ENCODE measurements at regions not wholly inside any gene's neighbourhood (a gene's known extent, or its start where the extent isn't known, plus 50 kb on each side); places are given as distances from the start of the nearest gene placed in this dataset.

DNA sequence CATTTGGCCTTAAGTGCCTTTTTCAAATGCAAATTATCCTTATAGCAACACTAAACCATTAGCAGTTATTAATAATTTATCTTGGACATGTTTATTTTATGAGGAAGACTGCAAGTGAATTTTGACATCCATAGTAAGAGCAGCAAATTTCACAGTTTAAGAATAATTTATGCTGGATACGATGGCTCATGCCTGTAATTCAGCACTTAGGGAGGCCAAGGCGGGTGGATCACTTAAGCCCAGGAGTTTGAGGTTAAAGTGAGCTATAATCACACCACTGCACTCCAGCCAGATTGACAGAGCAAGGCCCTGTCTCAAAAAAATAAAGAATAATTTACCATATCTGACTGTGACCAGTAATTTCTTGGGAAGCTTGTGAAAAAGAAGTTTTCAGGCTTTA is 286.2 kb downstream of the TMX3 start:
- WGBS, 2 donors, result 52 to 69% methylated on average over 2 of the region's 2 CpGs
- TF ChIP-seq, protein P1, sequence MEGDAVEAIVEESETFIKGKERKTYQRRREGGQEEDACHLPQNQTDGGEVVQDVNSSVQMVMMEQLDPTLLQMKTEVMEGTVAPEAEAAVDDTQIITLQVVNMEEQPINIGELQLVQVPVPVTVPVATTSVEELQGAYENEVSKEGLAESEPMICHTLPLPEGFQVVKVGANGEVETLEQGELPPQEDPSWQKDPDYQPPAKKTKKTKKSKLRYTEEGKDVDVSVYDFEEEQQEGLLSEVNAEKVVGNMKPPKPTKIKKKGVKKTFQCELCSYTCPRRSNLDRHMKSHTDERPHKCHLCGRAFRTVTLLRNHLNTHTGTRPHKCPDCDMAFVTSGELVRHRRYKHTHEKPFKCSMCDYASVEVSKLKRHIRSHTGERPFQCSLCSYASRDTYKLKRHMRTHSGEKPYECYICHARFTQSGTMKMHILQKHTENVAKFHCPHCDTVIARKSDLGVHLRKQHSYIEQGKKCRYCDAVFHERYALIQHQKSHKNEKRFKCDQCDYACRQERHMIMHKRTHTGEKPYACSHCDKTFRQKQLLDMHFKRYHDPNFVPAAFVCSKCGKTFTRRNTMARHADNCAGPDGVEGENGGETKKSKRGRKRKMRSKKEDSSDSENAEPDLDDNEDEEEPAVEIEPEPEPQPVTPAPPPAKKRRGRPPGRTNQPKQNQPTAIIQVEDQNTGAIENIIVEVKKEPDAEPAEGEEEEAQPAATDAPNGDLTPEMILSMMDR (IDR thresholded peaks at IDR 0.05), result no peak
- no peak for TF ChIP-seq POLR2A (IDR thresholded peaks at IDR 0.05)
- no peak for DNase-seq (ENCODE audit: low spot score in 2 of 2)
- intact Hi-C loops (cut with DNase I; ENCODE audit: low total_unique reads), result no loop called here
- no peak overlapping the region for H3K4me3 ChIP-seq (ENCODE audit: low read depth, poor library complexity, severe bottlenecking)

DNA sequence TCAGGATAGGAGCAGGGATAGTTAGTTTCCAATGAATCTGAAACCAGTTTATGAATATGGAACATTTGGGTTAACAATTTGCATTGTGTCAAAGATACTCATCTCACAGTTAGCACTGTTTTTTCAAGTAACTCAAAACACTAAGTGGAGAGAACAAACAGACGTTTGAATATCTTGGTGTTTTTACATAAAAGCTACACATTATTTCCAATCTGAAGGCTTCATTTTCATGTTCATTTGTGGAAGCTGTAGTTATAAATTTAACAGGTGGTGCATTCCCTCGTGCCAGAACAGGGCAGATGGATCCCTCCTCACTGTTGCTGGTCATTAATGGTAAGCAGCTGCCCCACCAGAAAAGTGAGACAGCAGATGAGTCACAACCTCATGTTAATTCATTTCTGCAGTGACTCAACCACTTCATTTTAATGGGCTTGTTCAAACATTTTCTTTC is 286.9 kb downstream of the TMX3 start:
- H3K4me3 ChIP-seq (ENCODE audit: low read depth, poor library complexity, severe bottlenecking), result no peak overlapping the region
- intact Hi-C loops (cut with DNase I; ENCODE audit: low total_unique reads), result no loop called here
- TF ChIP-seq POLR2A (IDR thresholded peaks at IDR 0.05), result no peak
- TF ChIP-seq, protein P1 (IDR thresholded peaks at IDR 0.05), result no peak
- 16 to 22% methylated on average over 2 of the region's 2 CpGs for WGBS, 2 donors
- no peak for DNase-seq (ENCODE audit: low spot score in 2 of 2)

DNA sequence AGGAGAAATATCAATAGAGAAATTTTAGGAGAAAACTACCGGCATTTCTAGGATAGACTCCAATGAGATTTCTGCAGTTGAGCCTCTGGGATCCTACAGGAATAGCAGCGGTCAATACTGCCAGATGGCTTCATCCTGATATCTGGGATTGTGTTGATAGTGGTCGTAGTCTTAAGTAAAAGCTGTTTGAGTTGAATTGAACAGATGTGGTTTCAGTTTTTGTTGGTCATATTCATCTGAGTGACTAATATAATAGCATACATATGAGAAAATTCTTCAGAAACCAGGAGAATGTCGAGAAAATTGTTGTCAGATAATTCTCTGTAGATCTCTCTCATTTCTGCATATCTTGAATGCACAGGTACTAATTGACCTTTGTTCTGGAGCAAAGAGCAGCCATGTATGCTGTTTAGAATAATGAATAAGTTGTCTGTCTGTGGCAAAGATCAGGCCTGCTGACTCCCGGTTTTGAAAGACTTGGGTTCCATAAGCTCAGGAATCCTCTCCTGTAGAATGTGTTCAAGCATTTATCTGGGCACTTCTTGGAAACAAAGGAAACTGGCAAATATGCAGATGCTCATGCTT is 288.1 kb downstream of the TMX3 start:
- intact Hi-C loops (cut with DNase I; ENCODE audit: low total_unique reads), result no loop called here
- no peak for DNase-seq (ENCODE audit: low spot score in 2 of 2)
- WGBS, 2 donors, result 67 to 81% methylated on average over 5 of the region's 5 CpGs

DNA sequence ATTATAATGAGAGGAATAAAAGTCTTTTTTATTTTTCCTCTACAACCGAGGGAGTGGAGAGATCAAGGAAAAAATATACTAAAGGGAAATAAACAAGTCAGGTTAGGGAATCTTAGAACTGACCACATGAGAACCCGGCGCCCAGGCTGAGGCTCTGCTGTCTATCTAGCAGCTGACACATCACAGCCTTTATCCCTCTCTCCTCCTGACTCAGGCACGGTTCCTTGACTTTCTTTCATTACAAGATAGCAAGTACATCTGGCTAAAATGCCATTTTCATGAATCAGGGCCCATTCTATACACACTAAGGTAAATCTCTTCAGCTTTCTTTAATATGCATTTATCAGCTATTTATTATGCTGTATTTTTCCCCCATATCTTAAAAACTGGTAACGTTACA is 296.0 kb downstream of the TMX3 start:
- intact Hi-C loops (cut with DNase I; ENCODE audit: low total_unique reads), result no loop called here
- 86% methylated on average over 5 of the region's 5 CpGs for WGBS, 2 donors
- TF ChIP-seq, protein P1 (IDR thresholded peaks at IDR 0.05), result no peak
- no peak for TF ChIP-seq POLR2A (IDR thresholded peaks at IDR 0.05)
- H3K4me3 ChIP-seq (ENCODE audit: low read depth, poor library complexity, severe bottlenecking), result no peak overlapping the region
- DNase-seq (ENCODE audit: low spot score in 2 of 2), result no peak

More for the DNA sequence above, 288.1 kb downstream of the TMX3 start:
- no peak overlapping the region for H3K4me3 ChIP-seq (ENCODE audit: low read depth, poor library complexity, severe bottlenecking)
- TF ChIP-seq, protein P1 (IDR thresholded peaks at IDR 0.05), result no peak
- TF ChIP-seq POLR2A (IDR thresholded peaks at IDR 0.05), result no peak

DNA sequence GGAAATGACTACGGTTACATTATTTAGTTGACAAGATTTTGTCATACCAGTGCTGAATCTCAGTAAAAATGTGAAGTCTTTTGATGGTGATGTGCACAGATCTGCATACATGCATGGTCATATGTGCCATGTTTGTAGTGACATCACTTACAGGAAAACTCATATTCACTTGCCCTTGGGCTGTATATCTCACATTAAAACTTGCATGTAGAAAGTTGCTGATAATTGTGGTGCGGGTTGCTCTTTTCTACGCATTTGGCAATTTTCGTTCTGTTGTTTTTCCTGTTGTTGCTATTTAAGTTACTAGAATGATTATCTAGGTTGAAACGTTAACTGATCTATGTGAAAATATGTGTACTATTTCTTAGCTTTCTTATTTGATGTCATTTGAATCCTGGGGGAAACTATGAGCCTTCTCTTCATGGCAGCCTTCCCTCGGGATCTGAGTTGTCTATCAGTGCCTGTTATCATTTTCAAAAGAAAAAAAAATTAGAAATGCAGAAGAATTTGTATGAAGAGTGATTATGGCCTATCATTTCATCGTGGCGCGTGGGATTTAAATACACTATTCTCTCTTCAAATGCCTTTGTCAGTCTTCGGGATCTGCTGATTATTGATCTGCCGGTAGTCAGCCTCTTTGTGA is 296.6 kb downstream of the TMX3 start:
- WGBS, 2 donors, result 76 to 82% methylated on average over 11 of the region's 11 CpGs
- intact Hi-C loops (cut with DNase I; ENCODE audit: low total_unique reads), result no loop called here
- TF ChIP-seq, protein P1 (IDR thresholded peaks at IDR 0.05), result no peak
- no peak for TF ChIP-seq POLR2A (IDR thresholded peaks at IDR 0.05)
- H3K4me3 ChIP-seq (ENCODE audit: low read depth, poor library complexity, severe bottlenecking), result no peak overlapping the region
- DNase-seq (ENCODE audit: low spot score in 2 of 2), result no peak
